Keratinocyte (primary cell): ENCODE measurements at regions not wholly inside any gene's neighbourhood (a gene's known extent, or its start where the extent isn't known, plus 50 kb on each side); places are given as distances from the start of the nearest gene placed in this dataset.

ENCODE experiments used
- DNase-seq: peaks from one replicate; pipeline ENCODE4 v3.0.0-alpha.2; 2011; ENCODE audit warnings: low read depth, missing footprints, low spot score
- FAIRE-seq: peaks from 2 replicates; lab custom pipeline; 2011; peaks lifted over from hg19 to GRCh38; lab: Jason Lieb, UNC
- H2AFZ ChIP-seq: 2 replicates; pipeline ENCODE4 v1.6.0; 2012; ENCODE audit warnings: low read length, control low read depth, inconsistent platforms; ENCODE audit not compliant: control insufficient read depth
- H3K27ac ChIP-seq: 2 replicates; pipeline ENCODE4 v1.5.1; 2011; ENCODE audit warnings: low read length; ENCODE audit not compliant: control insufficient read depth, insufficient read depth
- H3K27me3 ChIP-seq: 3 replicates; pipeline ENCODE4 v1.6.0; 2011; ENCODE audit warnings: low read length; ENCODE audit not compliant: control insufficient read depth, insufficient read depth; ENCODE audit errors: extremely low read depth
- H3K36me3 ChIP-seq, 2 experiments: 2 replicates in 1 of 2; 3 replicates in 1 of 2; pipeline ENCODE4 v1.5.1; 2011; ENCODE audit warnings: low read length in 2 of 2, mild to moderate bottlenecking in 1 of 2; ENCODE audit not compliant: control insufficient read depth in 2 of 2, insufficient read depth in 2 of 2; ENCODE audit errors: extremely low read depth in 1 of 2
- H3K4me1 ChIP-seq: 3 replicates; pipeline ENCODE4 v1.5.1; 2011; ENCODE audit warnings: low read length; ENCODE audit not compliant: control insufficient read depth, insufficient read depth; ENCODE audit errors: extremely low read depth
- H3K4me2 ChIP-seq: 3 replicates; pipeline ENCODE4 v1.6.0; 2011; ENCODE audit warnings: low read depth, low read length; ENCODE audit not compliant: control insufficient read depth, insufficient read depth; ENCODE audit errors: extremely low read depth
- H3K4me3 ChIP-seq, 3 experiments: fragments of 200-600 bp in 1 of 3; sonication (generic) in 1 of 3; 2 replicates in 2 of 3; 3 replicates in 1 of 3; pipeline ENCODE4 v1.5.1; 2011 to 2016; ENCODE audit warnings: low read length in 3 of 3, mild to moderate bottlenecking in 3 of 3, control low read depth in 2 of 3, inconsistent platforms in 1 of 3, low read depth in 1 of 3, mixed read lengths in 1 of 3, mixed run types in 1 of 3, moderate library complexity in 1 of 3; ENCODE audit not compliant: control insufficient read depth in 2 of 3, insufficient read depth in 2 of 3; ENCODE audit errors: extremely low read depth in 1 of 3
- H3K79me2 ChIP-seq: 2 replicates; pipeline ENCODE4 v1.6.0; 2012; ENCODE audit warnings: low read length; ENCODE audit not compliant: control insufficient read depth, insufficient read depth
- H3K9ac ChIP-seq: 3 replicates; pipeline ENCODE4 v1.6.0; 2011; ENCODE audit warnings: low read length; ENCODE audit not compliant: control insufficient read depth, insufficient read depth; ENCODE audit errors: extremely low read depth
- H3K9me1 ChIP-seq: 3 replicates; pipeline ENCODE4 v1.6.0; 2011; ENCODE audit warnings: low read length; ENCODE audit not compliant: control insufficient read depth, insufficient read depth; ENCODE audit errors: extremely low read depth
- H3K9me3 ChIP-seq: 2 replicates; pipeline ENCODE4 v1.5.1; 2012; ENCODE audit warnings: low read depth, low read length; ENCODE audit not compliant: control insufficient read depth
- H4K20me1 ChIP-seq: 3 replicates; pipeline ENCODE4 v1.6.0; 2011; ENCODE audit warnings: low read length; ENCODE audit not compliant: control insufficient read depth, insufficient read depth; ENCODE audit errors: extremely low read depth
- EZH2 ChIP-seq: IDR thresholded peaks from one replicate; pipeline ENCODE4 v1.6.1; 2012; ENCODE audit warnings: inconsistent platforms, mild to moderate bottlenecking, low read length, moderate library complexity
- dilution Hi-C: fragments of 300-500 bp; cut with MboI; formaldehyde crosslinking; loops from one replicate; pipeline ENCODE4 v1.7.0; 2020; ENCODE audit warnings: low sequenced_read_pairs; ENCODE audit not compliant: extremely low pct_ligation_motif_present
- TF ChIP-seq, protein P1 (sequence below), 3 experiments: IDR thresholded peaks in 1 of 3; conservative IDR thresholded peaks in 1 of 3; optimal IDR thresholded peaks in 1 of 3; 2 replicates in 2 of 3; 3 replicates in 1 of 3; pipeline versions ENCODE3 to v1.5.1; 2011; ENCODE audit warnings: low read length in 3 of 3, mild to moderate bottlenecking in 3 of 3, moderate library complexity in 2 of 3, control low read depth in 1 of 3, inconsistent platforms in 1 of 3; ENCODE audit not compliant: insufficient read depth in 2 of 3; ENCODE audit errors: extremely low read depth in 1 of 3

DNA sequence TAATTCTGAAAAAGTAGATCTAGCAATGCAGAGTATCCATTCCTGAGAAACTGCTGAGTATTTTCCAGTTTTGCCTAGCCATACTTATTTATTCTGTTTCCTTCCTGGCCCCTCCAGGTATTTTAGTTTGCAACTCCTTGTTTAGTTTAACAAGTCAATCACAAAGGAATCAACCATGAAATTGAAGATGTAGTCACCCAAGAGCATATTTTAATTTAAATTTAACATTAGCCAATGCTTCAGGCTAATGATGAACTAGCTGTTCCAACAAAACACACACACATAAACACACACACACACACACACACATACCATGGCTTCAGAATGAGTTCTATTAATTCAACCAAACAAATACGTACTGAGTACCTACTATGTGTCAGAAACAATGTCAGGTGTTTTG is 332.8 kb upstream of the ERCC4 start:
- H2AFZ ChIP-seq = no peak overlapping the region
- no peak for TF ChIP-seq EZH2
- TF ChIP-seq, protein P1, sequence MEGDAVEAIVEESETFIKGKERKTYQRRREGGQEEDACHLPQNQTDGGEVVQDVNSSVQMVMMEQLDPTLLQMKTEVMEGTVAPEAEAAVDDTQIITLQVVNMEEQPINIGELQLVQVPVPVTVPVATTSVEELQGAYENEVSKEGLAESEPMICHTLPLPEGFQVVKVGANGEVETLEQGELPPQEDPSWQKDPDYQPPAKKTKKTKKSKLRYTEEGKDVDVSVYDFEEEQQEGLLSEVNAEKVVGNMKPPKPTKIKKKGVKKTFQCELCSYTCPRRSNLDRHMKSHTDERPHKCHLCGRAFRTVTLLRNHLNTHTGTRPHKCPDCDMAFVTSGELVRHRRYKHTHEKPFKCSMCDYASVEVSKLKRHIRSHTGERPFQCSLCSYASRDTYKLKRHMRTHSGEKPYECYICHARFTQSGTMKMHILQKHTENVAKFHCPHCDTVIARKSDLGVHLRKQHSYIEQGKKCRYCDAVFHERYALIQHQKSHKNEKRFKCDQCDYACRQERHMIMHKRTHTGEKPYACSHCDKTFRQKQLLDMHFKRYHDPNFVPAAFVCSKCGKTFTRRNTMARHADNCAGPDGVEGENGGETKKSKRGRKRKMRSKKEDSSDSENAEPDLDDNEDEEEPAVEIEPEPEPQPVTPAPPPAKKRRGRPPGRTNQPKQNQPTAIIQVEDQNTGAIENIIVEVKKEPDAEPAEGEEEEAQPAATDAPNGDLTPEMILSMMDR (optimal IDR thresholded peaks at IDR 0.05 in 1 of 3, IDR thresholded peaks at IDR 0.05 in 1 of 3, conservative IDR thresholded peaks at IDR 0.05 in 1 of 3; ENCODE audit: extremely low read depth in 1 of 3, insufficient read depth in 2 of 3, low read length in 3 of 3) = no peak
- H3K36me3 ChIP-seq = no peaks in the 10 kb centered on the region
- FAIRE-seq (no peak), DNase-seq (no peak)
- H3K79me2 ChIP-seq = no peaks in the 10 kb centered on the region
- dilution Hi-C loops = no loop called here
- H4K20me1 ChIP-seq = no peaks in the 10 kb centered on the region
- H3K9me1 ChIP-seq = no peaks in the 10 kb centered on the region
- no peaks in the 10 kb centered on the region for H3K9me3 ChIP-seq
- H3K27ac ChIP-seq = no peak overlapping the region
- H3K4me2 ChIP-seq = no peak overlapping the region
- no peaks in the 10 kb centered on the region for H3K4me1 ChIP-seq
- no peak overlapping the region for H3K9ac ChIP-seq
- H3K4me3 ChIP-seq = no peak overlapping the region
- H3K27me3 ChIP-seq = no peaks in the 10 kb centered on the region

DNA sequence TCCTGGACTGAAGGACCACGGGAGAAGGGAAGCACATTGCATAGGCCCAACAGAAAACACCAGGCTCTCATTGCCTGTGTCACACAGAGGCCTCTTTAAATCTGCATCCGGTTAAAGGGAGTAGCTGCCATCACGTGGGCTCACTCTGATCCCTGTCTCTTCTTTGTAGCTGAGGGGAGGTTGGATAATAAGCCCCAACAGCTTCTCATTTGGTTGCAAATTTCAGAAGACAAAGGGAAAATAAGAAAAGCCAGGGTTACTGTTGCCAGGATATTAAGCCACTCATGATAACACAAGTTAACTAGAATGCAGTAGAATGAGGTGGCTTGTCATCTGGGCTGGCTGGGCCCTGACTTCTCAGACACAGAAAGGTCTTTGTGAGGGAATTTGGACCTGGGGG is 325.1 kb upstream of the ERCC4 start:
- FAIRE-seq = no peak
- no peak overlapping the region for H3K4me2 ChIP-seq
- H4K20me1 ChIP-seq = no peaks in the 10 kb centered on the region
- no peak overlapping the region for H3K27ac ChIP-seq
- dilution Hi-C loops = no loop called here
- H3K9me3 ChIP-seq = peaks cover 1% of the 10 kb centered on the region
- no peak for DNase-seq
- H2AFZ ChIP-seq = no peak overlapping the region
- TF ChIP-seq EZH2 = no peak
- TF ChIP-seq, protein P1 (optimal IDR thresholded peaks at IDR 0.05 in 1 of 3, IDR thresholded peaks at IDR 0.05 in 1 of 3, conservative IDR thresholded peaks at IDR 0.05 in 1 of 3; ENCODE audit: extremely low read depth in 1 of 3, insufficient read depth in 2 of 3, low read length in 3 of 3) = no peak
- no peaks in the 10 kb centered on the region for H3K36me3 ChIP-seq
- no peaks in the 10 kb centered on the region for H3K9me1 ChIP-seq
- no peak overlapping the region for H3K9ac ChIP-seq
- H3K79me2 ChIP-seq = no peaks in the 10 kb centered on the region
- no peaks in the 10 kb centered on the region for H3K27me3 ChIP-seq
- no peak overlapping the region for H3K4me3 ChIP-seq
- no peaks in the 10 kb centered on the region for H3K4me1 ChIP-seq
